H1 (cell line): ENCODE measurements at regions not wholly inside any gene's neighbourhood (a gene's known extent, or its start where the extent isn't known, plus 50 kb on each side); places are given as distances from the start of the nearest gene placed in this dataset.

Experiments used
- CHD2 ChIP-seq: IDR thresholded peaks from 2 replicates; pipeline ENCODE4 v1.6.1; 2012; ENCODE audit warnings: low read length, improper control_type of control experiment
- CREB1 ChIP-seq: IDR thresholded peaks from 2 replicates; pipeline ENCODE4 v1.6.1; 2012; ENCODE audit warnings: inconsistent platforms
- KDM5A ChIP-seq: fragments of 200-600 bp; IDR thresholded peaks from 2 replicates; pipeline ENCODE4 v1.7.1; 2012; ENCODE audit warnings: mild to moderate bottlenecking, low read length, inconsistent platforms, mixed read lengths
- YY1 ChIP-seq: IDR thresholded peaks from 2 replicates; pipeline ENCODE4 v1.6.1; 2011; ENCODE audit warnings: low read depth, mild to moderate bottlenecking, low read length
- TF ChIP-seq, protein P1 (sequence below): IDR thresholded peaks from 2 replicates; pipeline ENCODE4 v1.6.1; 2012; ENCODE audit warnings: low read length, inconsistent platforms
- TF ChIP-seq, protein P2 (sequence below), 3 experiments: IDR thresholded peaks; 1 replicate in 2 of 3; 2 replicates in 1 of 3; pipeline versions ENCODE4 v1.5.1 to v1.6.1; 2011; ENCODE audit warnings: low read length in 3 of 3, mild to moderate bottlenecking in 3 of 3, inconsistent platforms in 2 of 3, low read depth in 1 of 3, moderate library complexity in 1 of 3; ENCODE audit not compliant: insufficient read depth in 1 of 3; ENCODE audit errors: control extremely low read depth in 1 of 3

DNA sequence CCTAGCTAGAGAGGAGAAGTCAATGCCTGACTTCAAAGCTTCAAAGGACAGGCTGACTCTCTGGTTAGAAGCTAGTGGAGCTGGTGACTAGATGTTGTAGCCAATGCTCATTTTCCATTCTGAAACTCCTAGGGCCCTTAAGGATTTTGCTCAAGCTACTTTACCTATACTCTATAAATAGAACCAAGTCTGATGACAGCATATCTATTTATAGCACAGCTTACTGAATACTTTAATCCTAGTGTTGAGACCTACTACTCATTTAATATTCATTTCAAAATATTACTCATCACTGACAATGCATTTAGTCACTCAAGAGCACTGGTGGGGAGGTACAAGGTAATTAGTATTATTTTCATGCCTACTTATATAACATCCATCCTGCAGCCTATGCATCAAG lies 137.2 kb upstream of the PELI2 start (continued):
- TF ChIP-seq, protein P1, sequence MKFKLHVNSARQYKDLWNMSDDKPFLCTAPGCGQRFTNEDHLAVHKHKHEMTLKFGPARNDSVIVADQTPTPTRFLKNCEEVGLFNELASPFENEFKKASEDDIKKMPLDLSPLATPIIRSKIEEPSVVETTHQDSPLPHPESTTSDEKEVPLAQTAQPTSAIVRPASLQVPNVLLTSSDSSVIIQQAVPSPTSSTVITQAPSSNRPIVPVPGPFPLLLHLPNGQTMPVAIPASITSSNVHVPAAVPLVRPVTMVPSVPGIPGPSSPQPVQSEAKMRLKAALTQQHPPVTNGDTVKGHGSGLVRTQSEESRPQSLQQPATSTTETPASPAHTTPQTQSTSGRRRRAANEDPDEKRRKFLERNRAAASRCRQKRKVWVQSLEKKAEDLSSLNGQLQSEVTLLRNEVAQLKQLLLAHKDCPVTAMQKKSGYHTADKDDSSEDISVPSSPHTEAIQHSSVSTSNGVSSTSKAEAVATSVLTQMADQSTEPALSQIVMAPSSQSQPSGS = no peak
- TF ChIP-seq KDM5A = no peak
- no peak for TF ChIP-seq CHD2
- TF ChIP-seq, protein P2, sequence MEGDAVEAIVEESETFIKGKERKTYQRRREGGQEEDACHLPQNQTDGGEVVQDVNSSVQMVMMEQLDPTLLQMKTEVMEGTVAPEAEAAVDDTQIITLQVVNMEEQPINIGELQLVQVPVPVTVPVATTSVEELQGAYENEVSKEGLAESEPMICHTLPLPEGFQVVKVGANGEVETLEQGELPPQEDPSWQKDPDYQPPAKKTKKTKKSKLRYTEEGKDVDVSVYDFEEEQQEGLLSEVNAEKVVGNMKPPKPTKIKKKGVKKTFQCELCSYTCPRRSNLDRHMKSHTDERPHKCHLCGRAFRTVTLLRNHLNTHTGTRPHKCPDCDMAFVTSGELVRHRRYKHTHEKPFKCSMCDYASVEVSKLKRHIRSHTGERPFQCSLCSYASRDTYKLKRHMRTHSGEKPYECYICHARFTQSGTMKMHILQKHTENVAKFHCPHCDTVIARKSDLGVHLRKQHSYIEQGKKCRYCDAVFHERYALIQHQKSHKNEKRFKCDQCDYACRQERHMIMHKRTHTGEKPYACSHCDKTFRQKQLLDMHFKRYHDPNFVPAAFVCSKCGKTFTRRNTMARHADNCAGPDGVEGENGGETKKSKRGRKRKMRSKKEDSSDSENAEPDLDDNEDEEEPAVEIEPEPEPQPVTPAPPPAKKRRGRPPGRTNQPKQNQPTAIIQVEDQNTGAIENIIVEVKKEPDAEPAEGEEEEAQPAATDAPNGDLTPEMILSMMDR (IDR thresholded peaks at IDR 0.05; ENCODE audit: control extremely low read depth in 1 of 3, insufficient read depth in 1 of 3, low read depth in 1 of 3, low read length in 3 of 3) = no peak
- TF ChIP-seq YY1 = no peak
- no peak for TF ChIP-seq CREB1
